ENCODE measurements at regions not wholly inside any gene's neighbourhood (a gene's known extent, or its start where the extent isn't known, plus 50 kb on each side); places are given as distances from the start of the nearest gene placed in this dataset.
"Not testable (repeated sequence)": the region's sequence is repeated elsewhere in the genome, so short reads cannot be mapped to it uniquely, and the experiment has no call there.

- no CpG with 5 or more reads among the region's 7 CpGs for WGBS, 2 experiments (ENCODE audit: insufficient coverage in 2 of 2)
- H3K4me1 ChIP-seq (ENCODE audit: control insufficient read depth, insufficient read depth, low read length, poor library complexity, severe bottlenecking); H3K4me3 ChIP-seq (ENCODE audit: extremely low read depth, insufficient read depth, low read length, poor library complexity, severe bottlenecking); H3K27ac ChIP-seq (ENCODE audit: low read depth, low read length, severe bottlenecking); H3K36me3 ChIP-seq (ENCODE audit: control insufficient read depth, insufficient read depth, low read length); H3K9me3 ChIP-seq (ENCODE audit: control insufficient read depth, low read length): not testable (repeated sequence)
These were observed 172.9 kb downstream of the GOSR1 start for GRCh38 chr17:30650149-30650548.

GRCh38 chr17:30648015-30648620 is 170.9 kb downstream of the GOSR1 start:
- not testable (repeated sequence) for H3K4me3 ChIP-seq (ENCODE audit: extremely low read depth, insufficient read depth, low read length, poor library complexity, severe bottlenecking); H3K4me1 ChIP-seq (ENCODE audit: control insufficient read depth, insufficient read depth, low read length, poor library complexity, severe bottlenecking); H3K9me3 ChIP-seq (ENCODE audit: control insufficient read depth, low read length); H3K36me3 ChIP-seq (ENCODE audit: control insufficient read depth, insufficient read depth, low read length); H3K27ac ChIP-seq (ENCODE audit: low read depth, low read length, severe bottlenecking)
- 95 to 100% methylated on average over 3 to 4 of the region's 7 CpGs for WGBS, 2 experiments (ENCODE audit: insufficient coverage in 2 of 2)

- H3K27ac ChIP-seq (ENCODE audit: low read depth, low read length, severe bottlenecking); H3K9me3 ChIP-seq (ENCODE audit: control insufficient read depth, low read length): not testable (repeated sequence)
- WGBS, 2 experiments (ENCODE audit: insufficient coverage in 2 of 2), result 20 to 40% methylated on average over 2 to 4 of the region's 7 CpGs
These were observed 168.7 kb downstream of the GOSR1 start for GRCh38 chr17:30645875-30646274.

GRCh38 chr17:30644713-30645112 is 167.5 kb downstream of the GOSR1 start:
- H3K27ac ChIP-seq (ENCODE audit: low read depth, low read length, severe bottlenecking); H3K36me3 ChIP-seq (ENCODE audit: control insufficient read depth, insufficient read depth, low read length); H3K4me1 ChIP-seq (ENCODE audit: control insufficient read depth, insufficient read depth, low read length, poor library complexity, severe bottlenecking); H3K4me3 ChIP-seq (ENCODE audit: extremely low read depth, insufficient read depth, low read length, poor library complexity, severe bottlenecking); H3K9me3 ChIP-seq (ENCODE audit: control insufficient read depth, low read length): not testable (repeated sequence)
- WGBS, 2 experiments (ENCODE audit: insufficient coverage in 2 of 2), result 20% methylated on average over 2 of the region's 8 CpGs; no CpG with 5 or more reads in 1 of the 2 experiments

More at GRCh38 chr17:30645875-30646274, 168.7 kb downstream of the GOSR1 start:
- H3K4me3 ChIP-seq (ENCODE audit: extremely low read depth, insufficient read depth, low read length, poor library complexity, severe bottlenecking); H3K4me1 ChIP-seq (ENCODE audit: control insufficient read depth, insufficient read depth, low read length, poor library complexity, severe bottlenecking); H3K36me3 ChIP-seq (ENCODE audit: control insufficient read depth, insufficient read depth, low read length): not testable (repeated sequence)

- not testable (repeated sequence) for H3K27ac ChIP-seq (ENCODE audit: low read depth, low read length, severe bottlenecking); H3K9me3 ChIP-seq (ENCODE audit: control insufficient read depth, low read length); H3K36me3 ChIP-seq (ENCODE audit: control insufficient read depth, insufficient read depth, low read length); H3K4me3 ChIP-seq (ENCODE audit: extremely low read depth, insufficient read depth, low read length, poor library complexity, severe bottlenecking); H3K4me1 ChIP-seq (ENCODE audit: control insufficient read depth, insufficient read depth, low read length, poor library complexity, severe bottlenecking)
- 98 to 100% methylated on average over 4 to 5 of the region's 9 CpGs for WGBS, 2 experiments (ENCODE audit: insufficient coverage in 2 of 2)
These were observed 167.1 kb downstream of the GOSR1 start for GRCh38 chr17:30644287-30644686.

- H3K27ac ChIP-seq (ENCODE audit: low read depth, low read length, severe bottlenecking); H3K9me3 ChIP-seq (ENCODE audit: control insufficient read depth, low read length); H3K4me1 ChIP-seq (ENCODE audit: control insufficient read depth, insufficient read depth, low read length, poor library complexity, severe bottlenecking); H3K36me3 ChIP-seq (ENCODE audit: control insufficient read depth, insufficient read depth, low read length); H3K4me3 ChIP-seq (ENCODE audit: extremely low read depth, insufficient read depth, low read length, poor library complexity, severe bottlenecking): not testable (repeated sequence)
- WGBS, 2 experiments (ENCODE audit: insufficient coverage in 2 of 2), result 96 to 100% methylated on average over 2 to 4 of the region's 7 CpGs
These were observed 164.2 kb downstream of the GOSR1 start for GRCh38 chr17:30641428-30641827.

GRCh38 chr17:30639391-30639790 is 162.2 kb downstream of the GOSR1 start:
- 80 to 100% methylated on average over 1 to 2 of the region's 4 CpGs for WGBS, 2 experiments (ENCODE audit: insufficient coverage in 2 of 2)
- H3K4me3 ChIP-seq (ENCODE audit: extremely low read depth, insufficient read depth, low read length, poor library complexity, severe bottlenecking); H3K9me3 ChIP-seq (ENCODE audit: control insufficient read depth, low read length); H3K36me3 ChIP-seq (ENCODE audit: control insufficient read depth, insufficient read depth, low read length); H3K4me1 ChIP-seq (ENCODE audit: control insufficient read depth, insufficient read depth, low read length, poor library complexity, severe bottlenecking); H3K27ac ChIP-seq (ENCODE audit: low read depth, low read length, severe bottlenecking): not testable (repeated sequence)

GRCh38 chr17:30638968-30639367 is 161.8 kb downstream of the GOSR1 start:
- no CpG with 5 or more reads among the region's 4 CpGs for WGBS, 2 experiments (ENCODE audit: insufficient coverage in 2 of 2)
- H3K4me1 ChIP-seq (ENCODE audit: control insufficient read depth, insufficient read depth, low read length, poor library complexity, severe bottlenecking); H3K4me3 ChIP-seq (ENCODE audit: extremely low read depth, insufficient read depth, low read length, poor library complexity, severe bottlenecking); H3K27ac ChIP-seq (ENCODE audit: low read depth, low read length, severe bottlenecking); H3K36me3 ChIP-seq (ENCODE audit: control insufficient read depth, insufficient read depth, low read length); H3K9me3 ChIP-seq (ENCODE audit: control insufficient read depth, low read length): not testable (repeated sequence)

GRCh38 chr17:30631651-30632050 is 154.4 kb downstream of the GOSR1 start:
- H3K4me3 ChIP-seq (ENCODE audit: extremely low read depth, insufficient read depth, low read length, poor library complexity, severe bottlenecking); H3K4me1 ChIP-seq (ENCODE audit: control insufficient read depth, insufficient read depth, low read length, poor library complexity, severe bottlenecking); H3K9me3 ChIP-seq (ENCODE audit: control insufficient read depth, low read length); H3K36me3 ChIP-seq (ENCODE audit: control insufficient read depth, insufficient read depth, low read length); H3K27ac ChIP-seq (ENCODE audit: low read depth, low read length, severe bottlenecking): not testable (repeated sequence)
- WGBS, 2 experiments (ENCODE audit: insufficient coverage in 2 of 2), result 96 to 100% methylated on average over 5 of the region's 6 CpGs

GRCh38 chr17:30625380-30625779 is 148.2 kb downstream of the GOSR1 start:
- not testable (repeated sequence) for H3K4me3 ChIP-seq (ENCODE audit: extremely low read depth, insufficient read depth, low read length, poor library complexity, severe bottlenecking); H3K36me3 ChIP-seq (ENCODE audit: control insufficient read depth, insufficient read depth, low read length); H3K9me3 ChIP-seq (ENCODE audit: control insufficient read depth, low read length); H3K4me1 ChIP-seq (ENCODE audit: control insufficient read depth, insufficient read depth, low read length, poor library complexity, severe bottlenecking); H3K27ac ChIP-seq (ENCODE audit: low read depth, low read length, severe bottlenecking)
- 95 to 100% methylated on average over 5 to 6 of the region's 18 CpGs for WGBS, 2 experiments (ENCODE audit: insufficient coverage in 2 of 2)

GRCh38 chr17:30624180-30624579 is 147.0 kb downstream of the GOSR1 start:
- H3K9me3 ChIP-seq (ENCODE audit: control insufficient read depth, low read length); H3K4me1 ChIP-seq (ENCODE audit: control insufficient read depth, insufficient read depth, low read length, poor library complexity, severe bottlenecking); H3K27ac ChIP-seq (ENCODE audit: low read depth, low read length, severe bottlenecking); H3K36me3 ChIP-seq (ENCODE audit: control insufficient read depth, insufficient read depth, low read length); H3K4me3 ChIP-seq (ENCODE audit: extremely low read depth, insufficient read depth, low read length, poor library complexity, severe bottlenecking): not testable (repeated sequence)
- WGBS, 2 experiments (ENCODE audit: insufficient coverage in 2 of 2), result 96 to 98% methylated on average over 15 to 16 of the region's 16 CpGs

Data from mesodermal cell (in vitro differentiated cells).